PC-3 (cell line): ENCODE measurements at regions not wholly inside any gene's neighbourhood (a gene's known extent, or its start where the extent isn't known, plus 50 kb on each side); places are given as distances from the start of the nearest gene placed in this dataset.

Experiments
- ATAC-seq: fragments of 200-7000 bp; cut with Tn5 transposase; 2 replicates; pipeline ENCODE4 v1.9.1; 2020; ENCODE audit warnings: mild to moderate bottlenecking, moderate library complexity
- BruUV-seq: library from RNA; stranded (reverse); fragments of 400-500 nt; replicated peaks from 2 replicates; lab custom pipeline; 2021; lab: Mats Ljungman, UMichigan
- CTCF ChIA-PET: fragments of 300-600 bp; sonication (Branson Sonifier 250); formaldehyde crosslinking; loops from one replicate; lab custom pipeline; 2022; ENCODE audit warnings: antibody characterized with exemption; lab: Charles Lee
- POLR2A ChIA-PET: fragments of 300-600 bp; sonication (Branson Sonifier 250); formaldehyde crosslinking; loops from one replicate; lab custom pipeline; 2022; ENCODE audit warnings: antibody characterized with exemption; ENCODE audit not compliant: unreplicated experiment; lab: Charles Lee
- DNase-seq: peaks from one replicate; pipeline ENCODE4 v3.0.0-alpha.2; 2015
- H2AFZ ChIP-seq: fragments of 300-600 bp; sonication (generic); 2 replicates; pipeline ENCODE4 v1.6.0; 2016; ENCODE audit warnings: antibody characterized with exemption, low read length
- H3F3A ChIP-seq: fragments of 300-600 bp; sonication (generic); one replicate; pipeline ENCODE4 v1.6.0; 2017; ENCODE audit warnings: antibody characterized with exemption, low read length, control low read depth, mild to moderate bottlenecking; ENCODE audit not compliant: unreplicated experiment
- H3K27ac ChIP-seq: fragments of 300-600 bp; sonication (generic); 2 replicates; pipeline ENCODE4 v1.5.1; 2016; ENCODE audit warnings: mild to moderate bottlenecking, low read length
- H3K27me3 ChIP-seq: fragments of 300-600 bp; sonication (generic); 2 replicates; pipeline ENCODE4 v1.6.1; 2016; ENCODE audit warnings: low read length, mixed read lengths
- H3K36me3 ChIP-seq: fragments of 300-600 bp; sonication (generic); 2 replicates; pipeline ENCODE4 v1.6.1; 2016; ENCODE audit warnings: low read depth, mixed run types, low read length, mixed read lengths
- H3K4me1 ChIP-seq: fragments of 300-600 bp; sonication (generic); 2 replicates; pipeline ENCODE4 v1.5.1; 2016; ENCODE audit warnings: low read length; ENCODE audit not compliant: insufficient read depth
- H3K4me2 ChIP-seq: fragments of 300-600 bp; sonication (generic); 2 replicates; pipeline ENCODE4 v1.6.0; 2016; ENCODE audit warnings: low read length
- H3K4me3 ChIP-seq: fragments of 300-600 bp; sonication (generic); 2 replicates; pipeline ENCODE4 v1.5.1; 2016; ENCODE audit warnings: mild to moderate bottlenecking, low read length, mixed read lengths
- H3K79me2 ChIP-seq: fragments of 300-600 bp; sonication (generic); 2 replicates; pipeline ENCODE4 v1.6.1; 2017; ENCODE audit warnings: low read length, mixed read lengths
- H3K9ac ChIP-seq: fragments of 300-600 bp; sonication (generic); 2 replicates; pipeline ENCODE4 v1.6.0; 2016; ENCODE audit warnings: mild to moderate bottlenecking, low read length
- H3K9me2 ChIP-seq: fragments of 300-600 bp; sonication (generic); replicated peaks from 2 replicates; pipeline ENCODE4 v1.6.1; 2016; ENCODE audit warnings: mixed run types, low read length, mixed read lengths
- H3K9me3 ChIP-seq: fragments of 300-600 bp; sonication (generic); 2 replicates; pipeline ENCODE4 v1.6.1; 2016; ENCODE audit warnings: low read length, mixed read lengths
- H4K20me1 ChIP-seq: fragments of 300-600 bp; sonication (generic); 2 replicates; pipeline ENCODE4 v1.6.1; 2016; ENCODE audit warnings: low read length, mixed read lengths
- CTCF ChIP-seq: fragments of 300-600 bp; sonication (generic); conservative IDR thresholded peaks from 2 replicates; pipeline ENCODE4 v1.5.1; 2017; ENCODE audit warnings: antibody characterized with exemption, low read depth, mild to moderate bottlenecking, low read length
- EZH2 ChIP-seq: fragments of 300-600 bp; sonication (generic); IDR thresholded peaks from one replicate; pipeline ENCODE4 v1.6.1; 2017; ENCODE audit warnings: antibody characterized with exemption, mild to moderate bottlenecking, low read length; ENCODE audit not compliant: unreplicated experiment
- EZH2phosphoT487 ChIP-seq: fragments of 300-600 bp; sonication (generic); IDR thresholded peaks from 2 replicates; pipeline ENCODE4 v1.6.1; 2018; ENCODE audit warnings: mild to moderate bottlenecking, antibody characterized with exemption, low read length, borderline replicate concordance
- intact Hi-C: fragments of 100-400 bp; cut with micrococcal nuclease; formaldehyde crosslinking; loops from 2 replicates; pipeline ENCODE4 v1.9.0; 2023

- CTCF ChIA-PET, result interaction anchor here (0.6 kb wide), 2 partner anchors 10 to 50 kb away, joined by 3 to 8 read pairs; no protein-coding TSS in a partner anchor
- POLR2A ChIA-PET, result no interaction called here
- Histone ChIP-seq H3K9me3 (no peaks in the 10 kb centered on the region), H3F3A (no peaks in the 10 kb centered on the region), H4K20me1 (no peaks in the 10 kb centered on the region), H3K4me3 (no peak overlapping the region), H2AFZ (no peak overlapping the region), H3K36me3 (no peaks in the 10 kb centered on the region), H3K27ac (no peak overlapping the region), H3K27me3 (no peaks in the 10 kb centered on the region), H3K4me2 (no peak overlapping the region), H3K4me1 (no peaks in the 10 kb centered on the region), H3K9ac (no peak overlapping the region), H3K79me2 (no peaks in the 10 kb centered on the region), H3K9me2 (no peaks in the 10 kb centered on the region)
- TF ChIP-seq EZH2phosphoT487 (no peak), CTCF (peak; percentile 61), EZH2 (no peak)
- BruUV-seq, result no TSS peak
- ATAC-seq (peak; percentile 66; the same call in 1 of the 2 replicates), DNase-seq (no peak)
- intact Hi-C loops, result no loop called here
Observed at GRCh38 chr11:70503468-70504221, 105.3 kb downstream of the CTTN start.

GRCh38 chr11:70504246-70505020 lies 106.1 kb downstream of the CTTN start:
- H3K4me1 ChIP-seq, result no peaks in the 10 kb centered on the region
- H2AFZ ChIP-seq, result no peak overlapping the region
- no peak overlapping the region for H3K27ac ChIP-seq
- no peaks in the 10 kb centered on the region for H3K79me2 ChIP-seq
- ChIA-PET CTCF (no interaction called here), POLR2A (no interaction called here)
- H3K9me3 ChIP-seq, result no peaks in the 10 kb centered on the region
- BruUV-seq, result no TSS peak
- no peak overlapping the region for H3K9ac ChIP-seq
- intact Hi-C loops, result no loop called here
- H3K9me2 ChIP-seq, result no peaks in the 10 kb centered on the region
- H3K4me3 ChIP-seq, result no peak overlapping the region
- H3K36me3 ChIP-seq, result no peaks in the 10 kb centered on the region
- no peaks in the 10 kb centered on the region for H3F3A ChIP-seq
- no peak for DNase-seq
- H3K27me3 ChIP-seq, result no peaks in the 10 kb centered on the region
- no peaks in the 10 kb centered on the region for H4K20me1 ChIP-seq
- H3K4me2 ChIP-seq, result no peak overlapping the region
- TF ChIP-seq EZH2phosphoT487 (no peak), CTCF (no peak), EZH2 (no peak)
- no peak for ATAC-seq

- Histone ChIP-seq H3K36me3 (no peaks in the 10 kb centered on the region), H3K9me3 (no peaks in the 10 kb centered on the region), H3K27ac (no peak overlapping the region), H3K4me1 (no peaks in the 10 kb centered on the region), H3K4me3 (no peak overlapping the region), H3F3A (no peaks in the 10 kb centered on the region), H3K9me2 (no peaks in the 10 kb centered on the region), H2AFZ (no peak overlapping the region), H4K20me1 (no peaks in the 10 kb centered on the region), H3K27me3 (no peaks in the 10 kb centered on the region), H3K4me2 (no peak overlapping the region), H3K9ac (no peak overlapping the region), H3K79me2 (no peaks in the 10 kb centered on the region)
- no peak for ATAC-seq
- no TSS peak for BruUV-seq
- CTCF ChIA-PET, result no interaction called here
- intact Hi-C loops, result no loop called here
- DNase-seq, result no peak
- POLR2A ChIA-PET, result no interaction called here
- TF ChIP-seq EZH2phosphoT487 (no peak), CTCF (no peak), EZH2 (no peak)
Observed at GRCh38 chr11:70505331-70505731, 107.0 kb downstream of the CTTN start.
